ENCODE measurements at regions not wholly inside any gene's neighbourhood (a gene's known extent, or its start where the extent isn't known, plus 50 kb on each side); places are given as distances from the start of the nearest gene placed in this dataset.

- ChIA-PET POLR2A (no interaction called here), CTCF (interaction anchor here (0.7 to 0.9 kb wide), 2 partner anchors 21 to 43 kb away, joined by 3 read pairs; no protein-coding TSS in a partner anchor)
- Histone ChIP-seq H3K4me3 (ENCODE audit: low read depth in 2 of 2, low read length in 1 of 2) (no peak overlapping the region), H3K9ac (no peak overlapping the region), H3K36me3 (replicated peaks in 1 of 2; ENCODE audit: control insufficient read depth in 1 of 2, insufficient read depth in 2 of 2, low read length in 1 of 2) (no peaks in the 10 kb centered on the region), H3K9me2 (no peaks in the 10 kb centered on the region), H2AFZ (ENCODE audit: low read depth) (no peak overlapping the region), H3K79me2 (ENCODE audit: insufficient read depth) (no peaks in the 10 kb centered on the region), H3K9me3 (no peaks in the 10 kb centered on the region), H4K20me1 (ENCODE audit: insufficient read depth) (no peaks in the 10 kb centered on the region), H3F3A (replicated peaks; ENCODE audit: insufficient read depth) (no peaks in the 10 kb centered on the region), H3K27ac (ENCODE audit: low read depth in 2 of 2, low read length in 1 of 2) (no peak overlapping the region), H3K4me2 (no peak overlapping the region), H3K27me3 (ENCODE audit: insufficient read depth) (no peaks in the 10 kb centered on the region; the same call in 1 of the 2 replicates), H3K4me1 (ENCODE audit: control insufficient read depth in 1 of 2, insufficient read depth in 2 of 2, low read depth in 1 of 2, low read length in 1 of 2) (no peaks in the 10 kb centered on the region; a peak in 1 of 4 replicates)
- DNase-seq: no peak
- TF ChIP-seq RAD21 (IDR thresholded peaks at IDR 0.05; ENCODE audit: low read length) (no peak), USF2 (IDR thresholded peaks at IDR 0.05; ENCODE audit: borderline replicate concordance, low read depth, low read length) (no peak), FOXJ3 (CRISPR knock-in tag; IDR thresholded peaks at IDR 0.05) (no peak), RXRA (IDR thresholded peaks at IDR 0.05; ENCODE audit: borderline replicate concordance, low read depth) (no peak), TAF1 (IDR thresholded peaks at IDR 0.05; ENCODE audit: borderline replicate concordance, low read depth, low read length) (no peak), POLR2AphosphoS5 (IDR thresholded peaks at IDR 0.05; ENCODE audit: low read depth, low read length) (no peak), GABPA (IDR thresholded peaks at IDR 0.05; ENCODE audit: low read depth) (no peak), MXI1 (IDR thresholded peaks at IDR 0.05; ENCODE audit: low read depth, low read length) (no peak), JUND (IDR thresholded peaks at IDR 0.05) (no peak), ZBTB33 (IDR thresholded peaks at IDR 0.05; ENCODE audit: borderline replicate concordance, low read depth) (no peak), RCOR1 (IDR thresholded peaks at IDR 0.05; ENCODE audit: low read length) (no peak), TCF12 (IDR thresholded peaks at IDR 0.05) (no peak), FOXM1 (IDR thresholded peaks at IDR 0.05; ENCODE audit: low read depth) (no peak)
- WGBS (ENCODE audit: low lambda C conversion rate): 49% methylated on average over 7 of the region's 7 CpGs
These were observed 90.4 kb downstream of the APIP start for GRCh38 chr11:34825670-34826383.

- no peaks in the 10 kb centered on the region for H3K4me1 ChIP-seq (ENCODE audit: control insufficient read depth in 1 of 2, insufficient read depth in 2 of 2, low read depth in 1 of 2, low read length in 1 of 2)
- no peak overlapping the region for H2AFZ ChIP-seq (ENCODE audit: low read depth)
- no peaks in the 10 kb centered on the region for H4K20me1 ChIP-seq (ENCODE audit: insufficient read depth)
- WGBS (ENCODE audit: low lambda C conversion rate): 30% methylated on average over 3 of the region's 3 CpGs
- H3K9me3 ChIP-seq: no peaks in the 10 kb centered on the region
- no peaks in the 10 kb centered on the region; the same call in 1 of the 2 replicates for H3K27me3 ChIP-seq (ENCODE audit: insufficient read depth)
- no peak for DNase-seq
- no peaks in the 10 kb centered on the region for H3K9me2 ChIP-seq
- no peaks in the 10 kb centered on the region for H3K36me3 ChIP-seq (replicated peaks in 1 of 2; ENCODE audit: control insufficient read depth in 1 of 2, insufficient read depth in 2 of 2, low read length in 1 of 2)
- H3K79me2 ChIP-seq (ENCODE audit: insufficient read depth): no peaks in the 10 kb centered on the region
- POLR2A ChIA-PET: no interaction called here
- no peak overlapping the region for H3K4me3 ChIP-seq (ENCODE audit: low read depth in 2 of 2, low read length in 1 of 2)
- no peak overlapping the region for H3K4me2 ChIP-seq
- H3F3A ChIP-seq (replicated peaks; ENCODE audit: insufficient read depth): no peaks in the 10 kb centered on the region
- no peak overlapping the region for H3K9ac ChIP-seq
- TF ChIP-seq POLR2AphosphoS5 (IDR thresholded peaks at IDR 0.05; ENCODE audit: low read depth, low read length) (no peak), JUND (IDR thresholded peaks at IDR 0.05) (no peak), CHD2 (IDR thresholded peaks at IDR 0.05; ENCODE audit: low read length, partially characterized antibody) (no peak), ELF1 (IDR thresholded peaks at IDR 0.05) (no peak)
- CTCF ChIA-PET: no interaction called here
- no peak overlapping the region for H3K27ac ChIP-seq (ENCODE audit: low read depth in 2 of 2, low read length in 1 of 2)
These were observed 90.9 kb downstream of the APIP start for GRCh38 chr11:34825315-34825669.
